CD4-positive, alpha-beta T cell treated with Interleukin-4 for 4 hours (primary cell): ENCODE measurements at regions not wholly inside any gene's neighbourhood (a gene's known extent, or its start where the extent isn't known, plus 50 kb on each side); places are given as distances from the start of the nearest gene placed in this dataset.

Experiments
- DNase-seq: peaks from one replicate; pipeline ENCODE4 v3.0.0-alpha.2; 2020

DNA sequence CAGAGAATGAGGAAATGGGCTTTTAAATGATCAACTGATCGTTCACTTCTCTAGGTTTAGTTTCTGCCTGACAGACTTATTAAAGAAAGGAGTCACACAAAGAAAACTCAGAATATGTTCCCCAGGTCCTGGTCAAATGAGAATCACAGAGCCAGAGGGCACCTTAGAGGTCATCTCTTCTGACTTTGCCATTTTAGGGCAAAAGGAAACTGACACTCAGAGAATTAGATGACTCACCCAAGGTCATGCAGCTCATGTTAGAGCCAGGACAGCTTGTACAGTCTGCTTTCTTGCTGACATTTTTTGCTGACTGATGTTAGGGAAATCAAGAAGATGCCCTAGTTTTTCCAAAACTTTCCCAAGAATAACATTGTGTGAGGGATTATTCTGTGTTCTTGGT, 312.7 kb upstream of the SP8 start:
- no peak for DNase-seq

DNA sequence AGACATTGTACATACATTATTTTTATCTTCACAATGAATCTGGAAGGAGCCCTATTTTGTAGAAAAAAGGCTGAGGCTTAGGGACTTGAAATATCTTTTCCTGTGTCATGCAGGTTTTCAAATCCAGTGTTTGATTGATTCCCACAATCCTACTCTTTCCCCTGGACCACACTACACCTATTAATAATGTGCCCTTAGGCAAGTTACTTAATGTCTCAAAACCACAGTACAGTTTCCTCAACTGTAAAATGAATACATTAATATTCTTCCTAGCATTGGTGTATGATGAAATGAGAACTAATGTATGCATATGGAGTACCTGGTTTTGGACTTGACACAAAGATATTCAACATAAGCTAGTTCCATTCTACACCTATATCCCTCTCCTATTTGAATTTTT, 313.3 kb upstream of the SP8 start:
- DNase-seq: no peak

DNA sequence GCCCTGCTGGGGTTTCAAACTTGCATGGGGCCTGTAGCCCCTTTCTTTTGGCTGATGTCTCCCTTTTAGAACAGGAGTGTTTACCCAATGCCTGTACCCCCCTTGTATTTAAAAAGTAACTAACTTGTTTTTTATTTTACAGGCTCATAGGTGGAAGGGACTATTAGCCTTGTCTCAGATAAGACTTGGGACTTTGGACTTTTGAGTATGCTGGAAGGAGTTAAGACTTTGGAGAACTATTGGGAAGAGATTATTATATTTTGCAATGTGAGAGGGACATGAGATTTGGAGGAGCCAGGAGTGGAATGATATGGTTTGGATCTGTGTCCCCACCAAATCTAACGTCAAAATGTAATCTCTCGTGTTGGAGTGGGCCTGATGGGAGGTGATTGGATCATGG, 314.9 kb upstream of the SP8 start:
- DNase-seq: no peak

DNA sequence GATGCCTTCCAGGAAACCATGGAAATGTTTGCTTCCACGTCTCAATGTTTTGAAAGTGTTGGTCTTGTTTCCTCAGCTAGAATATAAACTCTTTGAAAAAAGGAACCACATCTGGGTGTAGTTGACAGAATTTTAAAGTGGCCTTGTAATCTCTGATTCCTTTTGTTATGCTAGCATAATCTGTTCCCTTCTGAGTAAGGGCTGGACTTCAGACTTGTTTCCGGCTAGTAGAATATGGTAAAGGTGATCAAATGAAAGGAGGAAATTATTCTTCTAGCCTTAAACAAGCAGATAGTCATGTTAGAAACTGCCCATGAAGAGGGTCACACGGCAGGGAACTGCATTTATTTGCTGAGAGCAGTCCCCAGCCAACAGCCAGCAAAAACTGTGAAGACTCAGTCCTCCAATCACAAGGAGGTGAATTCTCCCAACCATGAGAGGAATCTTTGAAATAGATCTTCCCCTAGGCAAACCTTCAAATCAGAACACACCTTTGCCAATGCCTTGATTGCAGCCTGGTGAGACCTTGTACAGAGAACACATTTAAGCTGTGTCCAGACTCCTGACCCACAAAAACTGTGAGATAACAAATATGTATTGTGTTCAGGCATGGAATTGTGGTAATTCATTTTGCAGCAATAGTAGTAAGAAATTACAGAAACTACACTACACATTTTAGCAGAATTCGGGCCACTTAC, 316.9 kb upstream of the SP8 start:
- DNase-seq: no peak

DNA sequence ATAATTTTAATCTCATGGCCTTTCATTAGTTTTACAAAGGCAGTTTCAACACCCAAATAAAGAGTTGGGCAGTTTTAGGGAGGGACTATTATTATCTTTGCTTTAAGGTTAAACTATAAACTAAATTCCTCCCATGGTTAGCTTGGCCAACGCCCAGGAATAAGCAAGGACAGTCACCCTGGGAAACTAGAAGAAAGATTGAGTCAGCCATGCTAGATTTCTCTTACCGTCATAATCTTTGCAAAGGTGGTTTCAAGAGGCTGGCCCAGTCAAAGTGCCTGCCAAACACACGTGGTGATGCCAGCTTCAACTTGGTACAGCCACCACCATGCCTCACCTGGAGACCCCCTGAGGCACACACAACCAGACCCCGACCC, 317.4 kb upstream of the SP8 start:
- DNase-seq: no peak

DNA sequence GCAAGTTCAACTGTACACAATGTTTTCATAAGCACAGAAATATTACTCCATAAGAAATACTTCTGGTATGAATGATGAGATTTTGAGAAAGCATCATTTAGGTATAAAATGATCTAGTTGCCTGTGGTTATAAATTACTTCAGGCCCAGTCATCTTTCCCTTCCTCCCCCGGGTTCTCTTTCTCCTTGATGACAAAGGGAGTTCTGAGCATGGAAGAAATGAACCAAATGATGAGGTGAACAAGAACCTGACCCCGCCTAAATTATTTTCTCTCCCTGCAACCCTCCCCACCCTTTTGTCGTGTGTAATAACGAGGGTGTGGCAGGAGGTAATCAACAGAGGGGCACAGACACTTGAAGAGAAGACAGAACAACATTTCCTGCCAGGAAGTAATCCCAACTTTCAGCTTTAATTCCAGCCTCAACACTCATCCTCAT, 319.6 kb upstream of the SP8 start:
- no peak for DNase-seq

DNA sequence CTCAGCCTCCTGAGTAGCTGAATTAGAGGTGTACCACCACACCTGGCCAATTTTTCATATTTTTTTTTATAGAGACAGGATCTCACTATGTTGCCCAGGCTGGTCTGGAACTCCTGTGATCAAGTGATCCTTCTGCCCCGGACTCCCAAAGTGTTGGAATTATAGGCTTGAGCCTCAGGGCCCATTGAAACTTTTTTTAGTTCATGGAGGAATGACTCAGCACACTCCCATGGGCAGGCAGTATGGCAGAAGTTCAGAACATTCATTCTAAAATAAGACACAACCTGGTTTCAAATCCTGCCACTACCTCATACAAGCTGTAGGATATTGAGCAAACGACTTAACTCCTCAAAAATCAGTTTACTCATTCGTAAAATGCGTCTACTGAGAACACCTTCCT, 320.4 kb upstream of the SP8 start:
- DNase-seq: no peak

DNA sequence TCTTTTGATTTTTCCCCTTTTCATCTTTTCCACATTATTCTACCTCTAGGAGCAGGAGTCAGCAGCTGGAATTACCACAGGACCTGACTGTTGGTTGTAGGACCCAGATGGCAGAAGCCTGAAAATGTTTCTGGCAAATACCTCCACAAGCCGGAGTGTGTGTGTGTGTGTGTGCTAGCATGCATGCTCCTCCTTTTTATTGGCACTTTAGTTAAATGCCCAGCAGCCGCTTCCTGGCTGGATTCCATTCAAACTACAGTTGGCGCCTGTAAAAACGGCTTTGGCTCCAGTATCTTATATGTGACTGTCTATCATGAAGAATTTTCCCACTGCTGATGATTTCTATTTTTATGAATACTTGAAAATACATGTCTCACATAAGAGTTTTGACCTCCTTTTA, 319.7 kb upstream of the SP4 start:
- no peak for DNase-seq

DNA sequence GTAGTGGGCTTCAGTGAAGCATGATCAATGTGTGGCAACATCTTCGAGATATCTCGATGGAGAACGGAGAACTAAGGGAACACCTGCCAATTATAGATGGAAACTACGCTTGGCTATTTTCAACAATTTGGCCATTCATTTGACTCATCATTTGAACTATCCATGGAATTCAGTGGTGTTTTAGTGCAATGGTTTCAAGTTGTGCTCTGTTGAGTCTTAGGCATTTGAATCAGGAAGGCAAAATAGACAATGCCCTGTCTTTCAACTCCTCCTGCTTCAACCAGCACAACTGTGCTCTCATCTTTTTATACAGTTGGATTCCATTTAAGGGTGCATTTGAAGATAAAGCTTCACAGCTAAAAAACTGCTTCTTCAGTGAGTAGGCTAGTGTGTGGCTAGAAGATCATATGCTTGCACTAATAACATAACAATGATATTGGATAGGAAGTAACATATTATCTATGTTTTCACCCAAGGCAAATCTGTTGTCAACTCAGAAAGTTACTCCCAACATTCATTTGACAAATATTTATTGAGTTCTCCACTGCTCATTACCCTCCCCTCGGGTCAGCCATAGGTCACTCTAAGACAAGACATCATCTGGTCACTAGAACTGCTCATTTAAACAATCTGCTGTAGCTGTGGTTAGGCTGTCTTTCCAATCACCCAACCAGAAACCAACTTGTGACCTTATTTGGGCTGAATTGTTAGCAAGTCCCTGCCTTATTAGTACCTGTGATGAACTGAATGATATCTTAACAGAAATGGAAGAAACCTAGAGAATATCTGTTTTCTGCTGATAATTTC, 314.1 kb upstream of the SP4 start:
- DNase-seq: no peak

DNA sequence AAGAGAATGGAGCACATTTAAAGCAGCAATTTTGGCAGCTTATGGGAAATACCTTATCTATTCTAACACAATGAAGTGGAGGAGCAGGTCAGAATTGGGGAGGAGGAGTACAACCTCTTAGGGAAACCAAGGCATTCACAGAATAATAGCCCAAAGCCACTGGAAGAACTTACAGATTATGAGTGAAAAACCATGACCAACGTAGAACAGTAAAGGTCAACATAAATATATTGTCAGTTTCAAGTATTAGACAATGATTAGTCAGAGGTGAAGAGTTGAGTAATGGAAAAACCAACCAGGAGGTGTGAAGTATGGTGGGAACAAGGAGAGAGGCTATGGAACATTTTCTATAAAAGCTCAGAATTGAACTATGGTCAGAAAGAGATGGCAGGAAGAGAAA, 304.3 kb upstream of the SP4 start:
- DNase-seq: no peak

DNA sequence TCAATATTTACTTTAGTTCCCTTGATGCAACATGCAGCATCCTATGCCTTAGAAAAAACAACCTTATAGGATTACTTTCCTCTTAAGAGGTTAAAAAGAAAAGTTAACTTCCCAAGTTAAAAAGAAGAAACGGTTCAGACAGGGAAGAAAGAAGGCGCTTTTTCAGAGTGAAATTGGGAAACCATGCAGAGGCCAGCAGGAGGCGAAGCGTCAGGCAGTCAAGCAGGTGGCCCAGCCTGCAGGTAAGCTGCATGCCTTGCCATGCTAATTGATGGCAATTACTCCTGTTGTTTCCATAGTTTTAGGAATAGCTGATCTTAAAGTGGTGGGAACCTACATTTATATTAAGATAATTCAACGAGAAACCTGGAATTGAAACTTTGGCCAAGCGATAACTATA, 302.6 kb upstream of the SP4 start:
- DNase-seq: no peak

DNA sequence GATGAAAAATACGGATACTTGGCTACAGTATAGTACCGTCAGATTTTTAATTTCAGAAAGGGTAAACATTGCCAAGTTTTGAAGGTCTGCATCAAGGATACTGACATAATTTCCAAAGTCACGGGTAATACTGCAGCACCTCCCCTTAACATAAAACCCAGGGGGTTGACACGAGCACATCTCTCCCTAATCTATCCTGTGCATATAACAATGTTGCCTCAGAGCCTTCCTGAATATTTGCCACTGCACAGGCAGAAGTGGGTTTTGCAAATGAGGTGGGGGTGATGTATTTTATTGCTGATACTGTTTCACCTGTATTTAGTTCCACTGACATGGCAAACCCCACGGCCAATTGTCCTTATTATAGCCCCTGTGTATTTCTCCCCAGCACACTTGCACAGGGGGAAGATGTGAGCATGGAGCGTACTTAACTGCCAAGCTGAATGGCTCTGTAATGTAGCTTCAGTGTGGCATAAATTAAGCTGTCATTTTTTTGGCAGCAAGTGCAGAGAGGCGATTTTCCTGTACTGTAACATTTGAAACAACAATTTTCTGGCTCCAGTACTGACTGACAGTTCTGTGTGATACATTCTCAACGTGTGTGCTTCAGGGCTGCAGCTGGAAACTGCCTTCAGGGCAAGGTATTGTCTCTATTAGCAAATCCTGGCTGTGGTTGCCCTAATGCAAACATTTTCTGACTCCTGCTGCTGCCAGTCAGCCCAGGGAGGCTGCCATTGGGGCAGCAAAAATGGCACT, 299.6 kb upstream of the SP4 start:
- DNase-seq: no peak

DNA sequence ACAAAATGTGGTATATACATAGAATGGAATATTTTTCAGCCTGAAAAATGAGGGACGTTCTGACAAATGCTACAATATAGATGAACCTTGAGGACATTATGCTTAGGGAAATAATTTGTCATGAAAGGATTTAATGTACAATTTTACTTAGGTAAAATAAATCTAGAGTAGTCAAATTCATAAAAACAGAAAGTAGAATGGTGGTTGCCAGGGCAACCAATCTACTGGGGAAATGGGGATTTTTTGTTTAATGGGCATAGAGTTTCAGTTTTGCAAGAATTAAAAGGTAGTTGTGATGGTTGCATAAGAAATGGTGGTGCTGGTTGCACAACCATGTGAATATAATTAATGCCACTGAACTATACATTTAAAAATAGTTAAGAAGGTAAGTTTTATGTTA, 296.0 kb upstream of the SP4 start:
- no peak for DNase-seq

DNA sequence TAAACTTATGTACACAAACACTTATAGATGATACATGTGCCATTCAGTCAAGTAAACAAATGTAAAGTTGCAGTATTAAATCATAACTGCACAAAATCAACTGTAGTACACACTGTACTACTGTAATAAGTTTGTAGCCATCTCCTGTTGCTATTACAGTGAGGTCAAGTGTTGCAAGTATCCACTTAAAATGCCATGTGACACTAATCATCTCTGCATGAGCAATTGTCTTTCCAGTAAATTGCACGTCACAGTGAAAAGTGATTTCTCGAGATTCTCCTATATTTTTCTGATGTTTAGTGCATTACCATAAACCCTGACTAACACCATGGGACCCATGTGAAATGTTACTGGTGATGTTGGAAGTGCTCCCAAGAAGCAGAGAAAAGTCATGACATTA, 293.3 kb upstream of the SP4 start:
- DNase-seq: no peak

DNA sequence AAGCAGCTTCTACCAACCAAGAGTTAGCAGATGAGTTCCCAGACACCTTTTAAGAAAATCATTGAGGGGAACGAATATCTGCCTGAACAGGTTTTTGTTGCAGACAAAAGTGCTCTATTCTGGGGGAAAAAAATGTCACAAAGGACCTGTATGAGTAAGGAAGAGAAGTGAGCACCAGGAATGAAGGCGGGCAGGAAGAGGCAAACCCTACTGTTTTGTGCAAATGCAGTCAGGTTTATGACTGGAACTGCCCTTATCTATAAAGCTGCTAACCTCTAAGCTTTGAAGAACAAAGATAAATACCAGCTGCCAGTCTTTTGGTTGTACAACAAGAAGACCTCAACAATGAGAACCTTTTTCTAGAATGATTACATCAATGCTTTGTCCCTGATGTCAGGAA, 292.4 kb upstream of the SP4 start:
- no peak for DNase-seq

DNA sequence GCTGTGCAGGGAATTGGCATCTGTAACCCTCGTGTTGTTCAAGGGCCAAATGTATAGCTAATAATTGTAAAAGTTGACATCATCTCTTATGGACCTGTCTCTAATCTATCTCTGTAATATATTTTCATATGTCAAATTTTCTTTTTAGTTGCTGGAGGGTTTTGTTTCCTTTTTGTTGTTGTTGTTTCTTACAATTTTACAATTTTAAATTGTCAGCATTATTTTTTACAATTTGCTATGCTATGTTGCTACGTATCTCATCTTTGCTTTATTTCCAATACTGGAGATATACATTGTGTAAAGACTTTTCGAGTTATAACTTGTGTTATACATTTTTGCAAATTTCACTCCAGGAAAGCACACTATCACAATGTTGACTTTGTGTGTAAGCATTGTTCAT, 290.2 kb upstream of the SP4 start:
- DNase-seq: no peak

DNA sequence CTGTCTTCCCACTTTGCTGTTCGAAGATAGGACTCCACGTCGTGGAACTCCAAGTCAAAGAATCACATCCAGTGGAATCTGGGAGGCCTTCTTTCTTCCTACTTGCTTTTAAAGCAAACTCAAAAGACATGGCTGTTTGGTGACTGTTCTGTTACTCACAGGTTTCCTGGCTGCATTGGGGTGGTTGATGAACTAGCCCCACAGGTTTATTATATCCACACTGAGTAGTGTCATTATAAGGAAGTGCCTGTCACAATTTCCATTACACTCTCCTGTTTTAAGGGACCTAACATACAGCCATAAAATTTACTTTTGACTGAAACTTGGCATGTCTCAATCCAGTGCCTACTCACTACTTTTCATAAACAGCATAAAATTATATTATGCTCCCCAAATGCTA, 287.3 kb upstream of the SP4 start:
- no peak for DNase-seq

DNA sequence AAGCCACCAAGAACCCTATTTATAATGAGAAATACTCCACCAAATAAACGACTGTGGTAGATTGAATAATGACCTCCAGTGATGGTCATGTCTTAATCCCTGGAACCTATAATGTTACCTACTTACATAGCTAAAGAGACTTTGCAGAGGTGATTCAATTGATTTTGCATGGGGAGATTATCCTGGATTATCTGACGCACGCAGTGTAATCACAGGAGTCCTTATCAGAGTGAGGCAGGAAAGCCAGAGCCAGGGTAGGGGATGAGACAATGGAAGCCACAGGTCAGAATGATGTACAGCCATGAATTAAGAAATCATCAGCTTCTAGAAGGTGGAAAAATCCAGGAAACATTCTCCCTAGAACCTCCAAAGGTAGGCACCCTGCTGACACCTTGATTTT, 286.4 kb upstream of the SP4 start:
- DNase-seq: no peak

DNA sequence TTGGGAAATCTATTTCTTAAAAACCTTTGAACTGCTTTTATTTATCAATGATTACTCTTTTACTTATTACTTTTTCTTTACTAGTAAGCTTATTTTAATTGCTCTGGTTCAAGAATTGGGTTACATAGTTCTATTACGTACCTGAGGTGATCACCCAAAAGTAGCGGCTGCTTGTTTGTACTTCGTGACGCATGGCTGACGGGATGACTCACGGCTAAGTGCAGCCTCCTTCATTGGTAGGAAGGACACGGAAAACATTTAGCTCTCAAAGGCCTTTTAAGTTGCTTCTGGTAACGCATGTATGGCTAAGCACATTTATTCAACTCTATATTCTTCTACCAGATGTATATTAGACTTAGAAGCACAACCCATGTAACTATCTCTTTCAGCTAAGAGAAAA, 285.8 kb upstream of the SP4 start:
- DNase-seq: no peak

DNA sequence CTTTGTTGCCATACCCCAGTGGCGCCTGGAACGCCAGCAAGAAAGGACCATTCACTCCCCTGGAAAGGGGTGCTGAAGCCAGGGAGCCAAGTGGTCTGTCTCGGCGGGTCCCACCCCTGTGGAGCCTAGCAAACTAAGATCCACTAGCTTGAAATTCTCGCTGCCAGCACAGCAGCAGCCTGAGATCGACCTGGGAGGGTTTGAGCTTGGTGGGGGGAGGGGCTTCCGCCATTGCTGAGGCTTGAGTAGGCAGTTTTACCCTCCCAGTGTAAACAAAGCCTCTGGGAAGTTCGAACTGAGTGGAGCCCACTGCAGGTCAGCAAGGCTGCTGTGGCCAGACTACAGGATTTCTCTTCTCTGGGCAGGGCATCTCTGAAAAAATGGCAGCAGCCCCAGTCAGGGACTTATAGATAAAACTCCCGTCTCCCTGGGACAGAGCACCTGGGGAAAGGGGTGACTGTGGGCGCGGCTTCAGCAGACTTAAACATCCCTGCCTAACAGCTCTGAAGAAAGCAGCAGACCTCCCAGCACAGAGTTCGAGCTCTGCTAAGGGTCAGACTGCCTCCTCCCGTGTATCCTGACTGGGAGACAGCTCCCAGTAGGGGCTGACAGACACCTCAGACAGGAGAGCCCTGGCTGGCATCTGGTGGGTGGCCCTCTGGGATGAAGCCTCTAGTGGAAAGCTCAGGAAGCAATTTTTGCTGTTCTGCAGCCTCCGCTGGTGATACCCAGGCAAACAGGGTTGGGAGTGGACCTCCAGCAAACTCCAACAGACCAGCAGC, 281.1 kb upstream of the SP4 start:
- DNase-seq: no peak

DNA sequence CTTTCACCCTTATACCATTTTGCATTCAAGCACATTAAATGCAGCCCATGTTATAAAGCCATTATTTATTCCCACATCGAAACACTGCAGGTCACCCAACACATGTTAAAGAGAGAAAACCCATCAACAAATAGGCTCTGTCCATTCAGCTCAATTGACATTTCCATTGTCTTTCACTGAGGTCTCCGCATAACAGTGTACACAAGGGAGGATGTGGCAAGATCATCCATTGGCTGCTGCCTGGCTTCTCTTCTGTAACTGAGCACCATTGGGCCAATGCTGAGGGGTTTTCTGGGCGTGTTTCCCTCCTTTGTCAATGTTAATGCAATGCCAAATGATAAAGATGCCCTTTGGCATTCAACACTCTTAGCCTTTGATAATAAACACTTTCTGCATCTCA, 278.1 kb upstream of the SP4 start:
- DNase-seq: no peak

DNA sequence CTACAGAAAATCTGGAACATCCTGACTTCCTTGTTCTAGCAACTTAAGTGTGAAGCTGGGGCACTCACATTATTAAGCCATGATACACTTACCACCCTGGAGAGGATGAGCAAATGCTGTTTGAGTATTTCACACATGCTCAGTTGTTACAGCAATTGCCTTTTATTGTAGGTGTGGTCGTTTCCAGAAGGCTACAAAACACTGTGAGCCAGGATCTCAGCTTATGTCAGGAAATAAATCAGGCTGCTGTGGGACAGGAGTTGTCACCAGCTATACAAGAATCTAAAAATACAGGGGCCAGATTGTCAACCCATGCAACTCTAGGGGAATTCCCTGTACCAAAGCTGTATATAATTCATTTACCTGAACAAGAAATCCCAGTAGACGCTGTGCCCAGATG, 273.3 kb upstream of the SP4 start:
- DNase-seq: no peak

DNA sequence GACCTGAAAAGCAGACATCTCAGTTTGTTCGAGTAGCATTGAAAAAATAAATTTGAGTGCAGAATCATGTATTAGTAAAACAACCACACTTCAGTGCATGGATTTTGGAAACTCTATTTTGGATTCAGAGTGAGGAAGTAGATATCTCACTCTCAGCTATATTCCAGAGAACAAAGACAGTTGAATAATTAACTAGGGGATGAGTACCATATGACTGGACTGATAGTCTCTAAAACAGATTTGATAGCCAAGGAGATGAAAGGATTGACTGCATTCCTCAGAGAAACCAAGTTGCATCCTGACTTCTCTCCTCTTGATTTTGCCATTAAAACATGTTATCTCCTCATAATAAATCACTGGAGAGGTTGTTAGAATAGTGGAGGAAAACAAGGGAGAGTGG, 268.4 kb upstream of the SP4 start:
- no peak for DNase-seq
